Calu3 (cell line): ENCODE measurements at regions not wholly inside any gene's neighbourhood (a gene's known extent, or its start where the extent isn't known, plus 50 kb on each side); places are given as distances from the start of the nearest gene placed in this dataset.
"Not testable (repeated sequence)": the region's sequence is repeated elsewhere in the genome, so short reads cannot be mapped to it uniquely, and the experiment has no call there.

Experiments used
- BruUV-seq: library from RNA; stranded (reverse); fragments of 400-500 nt; replicated peaks from 2 replicates; lab custom pipeline; 2021; lab: Mats Ljungman, UMichigan
- CTCF ChIA-PET: fragments of 300-600 bp; sonication (Branson Sonifier 250); formaldehyde crosslinking; loops from one replicate; lab custom pipeline; 2022; ENCODE audit warnings: antibody characterized with exemption; lab: Charles Lee
- DNase-seq: peaks from one replicate; pipeline ENCODE4 v3.0.0; 2022
- H3K27ac Mint-ChIP-seq: one replicate; pipeline ENCODE4 v1.8.0; 2022; ENCODE audit warnings: mixed read lengths; ENCODE audit not compliant: unreplicated experiment
- H3K27me3 Mint-ChIP-seq: one replicate; pipeline ENCODE4 v1.8.0; 2022; ENCODE audit warnings: mixed read lengths; ENCODE audit not compliant: unreplicated experiment
- H3K36me3 Mint-ChIP-seq: one replicate; pipeline ENCODE4 v1.8.0; 2022; ENCODE audit warnings: mild to moderate bottlenecking, moderate library complexity, mixed read lengths; ENCODE audit not compliant: insufficient read depth, unreplicated experiment
- H3K4me1 Mint-ChIP-seq: one replicate; pipeline ENCODE4 v1.8.0; 2022; ENCODE audit warnings: mild to moderate bottlenecking, low read depth, mixed read lengths; ENCODE audit not compliant: unreplicated experiment
- H3K4me3 Mint-ChIP-seq: one replicate; pipeline ENCODE4 v1.8.0; 2022; ENCODE audit warnings: mild to moderate bottlenecking, low read depth, moderate library complexity, mixed read lengths; ENCODE audit not compliant: unreplicated experiment
- H3K9me3 Mint-ChIP-seq: one replicate; pipeline ENCODE4 v1.8.0; 2022; ENCODE audit warnings: low read depth, mixed read lengths; ENCODE audit not compliant: unreplicated experiment
- CTCF ChIP-seq: fragments of 200-600 bp; IDR thresholded peaks from one replicate; pipeline ENCODE4 v1.8.0; 2022; ENCODE audit warnings: antibody characterized with exemption; ENCODE audit not compliant: unreplicated experiment
- intact Hi-C: fragments of 100-400 bp; cut with micrococcal nuclease; formaldehyde crosslinking; loops from one replicate; pipeline ENCODE4 v1.10.0; 2022; ENCODE audit not compliant: unreplicated experiment

GRCh38 chrX:118239178-118239870, 106.6 kb upstream of the WDR44 start:
- BruUV-seq: no TSS peak
- no peak overlapping the region for H3K4me3 Mint-ChIP-seq
- H3K4me1 Mint-ChIP-seq: no peaks in the 10 kb centered on the region
- intact Hi-C loops: no loop called here
- peaks cover 7% of the 10 kb centered on the region for H3K9me3 Mint-ChIP-seq
- DNase-seq: no peak
- H3K27me3 Mint-ChIP-seq: no peaks in the 10 kb centered on the region
- CTCF ChIA-PET: no interaction called here
- no peaks in the 10 kb centered on the region for H3K36me3 Mint-ChIP-seq
- TF ChIP-seq CTCF: no peak
- H3K27ac Mint-ChIP-seq: no peak overlapping the region

- no peaks in the 10 kb centered on the region for H3K27me3 Mint-ChIP-seq
- BruUV-seq: no TSS peak
- no peaks in the 10 kb centered on the region for H3K4me1 Mint-ChIP-seq
- H3K4me3 Mint-ChIP-seq: no peak overlapping the region
- no peak overlapping the region for H3K27ac Mint-ChIP-seq
- DNase-seq: no peak
- H3K36me3 Mint-ChIP-seq: no peaks in the 10 kb centered on the region
- peaks cover 7% of the 10 kb centered on the region for H3K9me3 Mint-ChIP-seq
- intact Hi-C loops: no loop called here
- TF ChIP-seq CTCF: no peak
- CTCF ChIA-PET: no interaction called here
These were observed 105.8 kb upstream of the WDR44 start for GRCh38 chrX:118239913-118240698.

GRCh38 chrX:118246961-118247360, 98.9 kb upstream of the WDR44 start:
- DNase-seq, H3K27me3 Mint-ChIP-seq, CTCF ChIA-PET, H3K36me3 Mint-ChIP-seq, H3K4me3 Mint-ChIP-seq, BruUV-seq, H3K9me3 Mint-ChIP-seq, H3K27ac Mint-ChIP-seq, H3K4me1 Mint-ChIP-seq, intact Hi-C loops: not testable (repeated sequence)

- H3K9me3 Mint-ChIP-seq: no peaks in the 10 kb centered on the region
- TF ChIP-seq CTCF: no peak
- no peaks in the 10 kb centered on the region for H3K27me3 Mint-ChIP-seq
- no peak overlapping the region for H3K27ac Mint-ChIP-seq
- CTCF ChIA-PET: no interaction called here
- H3K36me3 Mint-ChIP-seq: no peaks in the 10 kb centered on the region
- DNase-seq: no peak
- H3K4me3 Mint-ChIP-seq: no peak overlapping the region
- intact Hi-C loops: no loop called here
- no TSS peak for BruUV-seq
- no peaks in the 10 kb centered on the region for H3K4me1 Mint-ChIP-seq
These were observed 96.8 kb upstream of the WDR44 start for GRCh38 chrX:118249146-118249545.

GRCh38 chrX:118250445-118250844, 95.5 kb upstream of the WDR44 start:
- intact Hi-C loops: no loop called here
- no peak for TF ChIP-seq CTCF
- no TSS peak for BruUV-seq
- Mint-ChIP-seq H3K4me1 (no peaks in the 10 kb centered on the region), H3K36me3 (no peaks in the 10 kb centered on the region), H3K4me3 (no peak overlapping the region), H3K27me3 (no peaks in the 10 kb centered on the region), H3K27ac (no peak overlapping the region), H3K9me3 (no peaks in the 10 kb centered on the region)
- CTCF ChIA-PET: interaction anchor here (1.0 kb wide), 1 partner anchor 9 kb away, joined by 3 read pairs; no protein-coding TSS in a partner anchor
- DNase-seq: no peak
